NCI-H510A (cell line): ENCODE measurements at regions not wholly inside any gene's neighbourhood (a gene's known extent, or its start where the extent isn't known, plus 50 kb on each side); places are given as distances from the start of the nearest gene placed in this dataset.
"Not testable (repeated sequence)": the region's sequence is repeated elsewhere in the genome, so short reads cannot be mapped to it uniquely, and the experiment has no call there.

Source experiments
- DNase-seq: peaks from one replicate; lab custom pipeline; 2025; lab: John Stamatoyannopoulos, UW

DNA sequence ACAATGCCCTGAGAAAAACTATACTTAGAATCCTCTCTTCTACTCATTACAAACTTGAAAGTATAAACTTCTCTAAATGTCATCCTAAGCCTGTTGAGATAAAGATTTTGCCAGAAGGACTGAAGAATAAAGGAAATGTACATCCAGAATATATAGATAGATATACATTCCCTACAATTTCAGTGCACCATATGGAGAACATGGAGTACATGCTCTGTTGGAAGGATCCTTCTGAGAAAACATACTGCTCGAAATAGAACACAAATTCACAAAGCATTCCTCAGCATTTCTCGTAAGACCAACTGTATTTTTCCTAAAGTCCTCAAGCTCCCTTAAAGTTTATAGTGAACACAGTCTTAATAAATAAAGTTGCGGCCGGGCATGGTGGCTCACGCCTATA is 69.7 kb upstream of the RASA1 start:
- DNase-seq = no peak

DNA sequence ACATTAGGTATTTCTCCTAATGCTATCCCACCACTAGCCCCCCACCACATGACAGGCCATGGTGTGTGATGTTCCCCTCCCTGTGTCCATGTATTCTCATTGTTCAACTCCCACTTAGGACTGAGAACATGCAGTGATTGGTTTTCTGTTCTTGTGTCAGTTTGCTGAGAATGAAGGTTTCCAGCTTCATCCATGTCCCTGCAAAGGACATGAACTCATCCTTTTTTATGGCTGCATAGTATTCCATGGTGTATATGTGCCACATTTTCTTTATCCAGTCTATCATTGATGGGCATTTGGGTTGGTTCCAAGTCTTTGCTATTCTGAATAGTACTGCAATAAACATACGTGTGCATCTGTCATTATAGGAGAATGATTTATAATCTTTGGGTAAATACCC is 68.4 kb upstream of the RASA1 start:
- DNase-seq = not testable (repeated sequence)

DNA sequence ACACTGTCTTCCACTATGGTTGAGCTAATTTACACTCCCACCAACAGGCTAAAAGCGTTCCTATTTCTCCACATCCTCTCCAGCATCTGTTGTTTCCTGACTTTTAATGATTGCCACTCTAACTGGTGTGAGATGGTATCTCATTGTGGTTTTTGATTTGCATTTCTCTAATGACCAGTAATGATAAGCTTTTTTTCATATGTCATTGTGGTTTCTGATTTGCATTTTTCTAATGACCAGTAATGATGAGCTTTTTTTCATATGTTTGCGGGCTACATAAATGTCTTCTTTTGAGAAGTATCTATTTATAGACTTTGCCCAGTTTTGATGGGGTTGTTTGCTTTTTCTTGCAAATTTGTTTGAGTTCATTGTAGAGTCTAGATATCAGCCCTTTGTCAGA is 68.0 kb upstream of the RASA1 start:
- DNase-seq = not testable (repeated sequence)

DNA sequence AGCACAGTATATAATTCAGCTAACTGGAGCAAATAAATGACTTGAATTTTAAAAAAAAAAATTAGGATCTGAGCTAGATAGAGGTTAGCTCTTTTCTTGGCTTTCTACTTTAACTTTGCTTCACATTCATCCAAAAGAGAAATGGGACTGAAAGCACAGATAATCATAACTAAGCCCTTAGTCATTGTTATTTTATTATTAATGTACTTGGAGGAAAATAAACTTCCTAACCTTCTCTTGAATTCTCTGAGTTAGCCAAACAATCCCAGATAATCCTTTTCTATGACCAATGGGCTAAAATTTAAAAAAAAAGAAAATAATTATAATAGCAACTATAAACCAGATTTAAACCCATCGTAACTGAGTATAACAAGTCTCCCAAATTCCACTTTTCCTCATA is 57.6 kb upstream of the RASA1 start:
- DNase-seq = no peak

DNA sequence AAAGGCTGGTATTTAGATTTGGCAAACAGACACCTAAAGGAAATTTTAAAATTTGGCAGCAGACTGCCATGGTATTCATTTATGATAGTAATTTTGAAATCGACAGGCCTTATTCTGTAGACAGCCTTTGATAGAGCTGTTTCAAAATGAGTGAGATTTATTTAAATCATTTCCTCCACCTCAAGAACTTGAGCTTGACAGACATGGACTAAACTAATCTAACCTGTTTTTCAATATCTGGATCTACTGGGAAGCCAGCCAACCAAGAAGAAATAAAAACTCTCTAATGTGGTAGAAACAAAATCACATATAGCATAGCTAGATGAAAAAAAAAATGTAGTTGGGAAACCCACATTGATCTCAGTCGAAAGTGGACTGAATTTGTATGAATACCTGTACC is 56.9 kb upstream of the RASA1 start:
- peak; percentile 19 for DNase-seq

DNA sequence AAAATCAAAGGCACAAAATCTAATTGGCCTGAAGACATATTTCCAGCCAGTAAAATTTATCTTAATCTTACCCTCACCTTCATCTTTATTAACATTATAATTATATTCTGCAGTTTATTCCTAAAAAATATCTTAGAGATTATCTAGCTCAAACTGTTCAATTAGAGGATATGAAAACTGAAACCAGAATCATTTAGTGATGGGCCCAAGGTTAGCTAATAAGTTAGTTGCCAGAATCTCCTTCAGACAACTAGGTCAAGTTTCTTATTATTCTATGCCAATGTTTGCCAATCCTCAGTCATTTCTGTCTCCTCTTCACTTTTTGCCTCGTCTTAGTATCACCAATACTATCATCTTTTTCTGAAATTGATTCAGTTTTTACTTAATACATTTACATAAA is 56.0 kb upstream of the RASA1 start:
- no peak for DNase-seq

DNA sequence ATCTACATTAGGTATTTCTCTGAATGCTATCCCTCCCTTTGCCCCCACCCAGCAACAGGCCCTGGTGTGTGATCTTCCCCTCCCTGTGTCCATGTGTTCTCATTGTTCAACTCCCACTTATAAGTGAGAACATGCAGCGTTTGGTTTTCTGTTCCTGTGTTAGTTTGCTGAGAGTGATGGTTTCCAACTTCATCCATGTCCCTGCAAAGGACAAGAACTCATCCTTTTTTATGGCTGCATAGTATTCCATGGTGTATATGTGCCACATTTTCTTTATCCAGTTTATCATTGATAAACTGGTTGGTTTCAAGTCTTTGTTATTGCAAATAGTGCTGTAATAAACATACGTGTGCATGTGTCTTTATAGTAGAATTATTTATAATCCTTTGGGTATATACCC is 55.5 kb upstream of the RASA1 start:
- DNase-seq = not testable (repeated sequence)

DNA sequence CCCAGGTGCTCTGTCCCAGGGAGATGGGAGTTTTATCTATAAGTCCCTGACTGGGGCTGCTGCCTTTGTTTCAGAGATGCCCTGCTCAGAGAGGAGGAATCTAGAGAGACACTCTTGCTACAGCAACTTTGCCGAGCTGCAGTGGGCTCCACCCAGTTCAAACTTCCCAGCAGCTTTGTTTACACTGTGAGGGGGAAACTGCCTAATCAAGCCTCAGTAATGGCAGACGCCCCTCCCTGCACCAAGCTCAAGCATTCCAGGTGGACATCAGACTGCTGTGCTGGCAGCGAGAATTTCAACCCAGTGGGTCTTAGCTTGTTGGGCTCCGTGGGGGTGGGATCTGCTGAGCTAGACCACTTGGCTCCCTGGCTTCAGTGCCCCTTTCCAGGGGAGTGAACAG is 50.2 kb upstream of the RASA1 start:
- DNase-seq = not testable (repeated sequence)
